ENCODE measurements at regions not wholly inside any gene's neighbourhood (a gene's known extent, or its start where the extent isn't known, plus 50 kb on each side); places are given as distances from the start of the nearest gene placed in this dataset.

GRCh38 chr16:77579351-77579891 is 142.9 kb upstream of the NUDT7 start:
- peak overlapping the region; percentile 28 to 68; a peak in 3 of 6 replicates for H3K27ac ChIP-seq
- ChIA-PET CTCF (interaction anchor here (0.8 to 9.1 kb wide), 5 partner anchors 8 to 343 kb away, joined by 3 to 475 read pairs (median 3); no protein-coding TSS in a partner anchor), POLR2A (no interaction called here)
- H3K4me3 ChIP-seq = no peak overlapping the region
- peaks cover 27% of the 10 kb centered on the region for H3K4me1 ChIP-seq
- H3K4me2 ChIP-seq = peak overlapping the region; percentile 61
- peak in 1 of 2 experiments; percentile 61 for DNase-seq (ENCODE audit: low read depth in 1 of 2, low spot score in 1 of 2)
- 25% methylated on average over 3 of the region's 3 CpGs for WGBS (ENCODE audit: missing lambda C conversion rate)
- peak; percentile 41 to 69; a peak in 5 of 6 replicates for ATAC-seq
- no peaks in the 10 kb centered on the region for H3K9me3 ChIP-seq
- TF ChIP-seq HES2 (IDR thresholded peaks at IDR 0.05) (peak; percentile 40; the same call in 1 of the 2 replicates), PBX3 (IDR thresholded peaks at IDR 0.05) (no peak), JUNB (IDR thresholded peaks at IDR 0.05) (peak; percentile 63; the same call in 1 of the 2 replicates), JUN (IDR thresholded peaks at IDR 0.05) (peak; percentile 20 to 52; a peak in 1 of 5 replicates), ZC3H11A (IDR thresholded peaks at IDR 0.05) (no peak), BCL3 (IDR thresholded peaks at IDR 0.05) (peak; percentile 66; the same call in 1 of the 3 replicates), GATA3 (IDR thresholded peaks at IDR 0.05; ENCODE audit: borderline replicate concordance) (peak; percentile 67), FOSL2 (IDR thresholded peaks at IDR 0.05) (0 out of 2 replicates have a peak, but pooled peaks have one; percentile 22), FOSL2 (CRISPR knock-in tag; IDR thresholded peaks at IDR 0.05) (peak; percentile 65), EP300 (IDR thresholded peaks at IDR 0.05) (peak; percentile 50 to 63; a peak in 2 of 5 replicates)
- no peak for FAIRE-seq

GRCh38 chr16:77581706-77582105 is 140.6 kb upstream of the NUDT7 start:
- ChIA-PET POLR2A (no interaction called here), CTCF (interaction anchor here (0.5 to 9.1 kb wide), 6 partner anchors 12 to 449 kb away, joined by 3 to 475 read pairs (median 38); no protein-coding TSS in a partner anchor)
- H3K4me1 ChIP-seq = peaks cover 36% of the 10 kb centered on the region
- no peak for ATAC-seq
- no peaks in the 10 kb centered on the region for H3K9me3 ChIP-seq
- no peak for DNase-seq (ENCODE audit: low read depth in 1 of 2, low spot score in 1 of 2)
- WGBS (ENCODE audit: missing lambda C conversion rate) = 84% methylated on average over 2 of the region's 2 CpGs
- no peak overlapping the region for H3K4me2 ChIP-seq
- no peak for FAIRE-seq
- H3K4me3 ChIP-seq = no peak overlapping the region
- H3K27ac ChIP-seq = no peak overlapping the region; a peak in 1 of 6 replicates
- TF ChIP-seq EHMT2 (IDR thresholded peaks at IDR 0.05; ENCODE audit: low read depth) = no peak
- no peak for TF ChIP-seq EP300 (IDR thresholded peaks at IDR 0.05)
- TF ChIP-seq REST (IDR thresholded peaks at IDR 0.05) = no peak
- no peak for TF ChIP-seq RCOR1 (IDR thresholded peaks at IDR 0.05; ENCODE audit: low read depth, low read length)

GRCh38 chr16:77584205-77584859 is 138.0 kb upstream of the NUDT7 start:
- H3K4me1 ChIP-seq = peaks cover 27% of the 10 kb centered on the region; the same call in 2 of the 3 replicates
- peak overlapping the region in 1 of 2 experiments; percentile 47; a peak in 1 of 6 replicates for H3K27ac ChIP-seq
- ChIA-PET POLR2A (no interaction called here), CTCF (interaction anchor here (0.6 to 9.1 kb wide), 72 partner anchors 9 to 482 kb away, joined by 3 to 475 read pairs (median 4); no protein-coding TSS in a partner anchor)
- FAIRE-seq (no peak), ATAC-seq (peak; percentile 69 to 82; a peak in 4 of 6 replicates), DNase-seq (ENCODE audit: low read depth in 1 of 2, low spot score in 1 of 2) (peak; percentile 43 to 66)
- WGBS (ENCODE audit: missing lambda C conversion rate) = 28% methylated on average over 7 of the region's 7 CpGs
- H3K4me2 ChIP-seq = 0 out of 3 replicates have a peak overlapping the region, but pooled peaks have one; percentile 3
- no peaks in the 10 kb centered on the region for H3K9me3 ChIP-seq
- H3K4me3 ChIP-seq = no peak overlapping the region
- no peak for TF ChIP-seq PHF8 (IDR thresholded peaks at IDR 0.05; ENCODE audit: borderline replicate concordance, low read depth)
- no peak for TF ChIP-seq JUN (IDR thresholded peaks at IDR 0.05)
- no peak for TF ChIP-seq TFCP2L1 (CRISPR knock-in tag; IDR thresholded peaks at IDR 0.05)
- TF ChIP-seq CBX2 (IDR thresholded peaks at IDR 0.05; ENCODE audit: borderline replicate concordance, low read depth) = no peak
- no peak for TF ChIP-seq GATA3 (IDR thresholded peaks at IDR 0.05; ENCODE audit: borderline replicate concordance)
- no peak for TF ChIP-seq HES2 (IDR thresholded peaks at IDR 0.05)
- TF ChIP-seq ZC3H11A (IDR thresholded peaks at IDR 0.05) = no peak
- TF ChIP-seq ZSCAN20 (CRISPR knock-in tag; IDR thresholded peaks at IDR 0.05) = no peak
- TF ChIP-seq RNF2 (IDR thresholded peaks at IDR 0.05; ENCODE audit: borderline replicate concordance, low read depth) = no peak
- no peak for TF ChIP-seq RFX5 (IDR thresholded peaks at IDR 0.05)
- no peak for TF ChIP-seq PBX3 (IDR thresholded peaks at IDR 0.05)
- no peak for TF ChIP-seq NFE2L2 (conservative IDR thresholded peaks at IDR 0.05; ENCODE audit: low read length)
- TF ChIP-seq ATOH8 (CRISPR knock-in tag; IDR thresholded peaks at IDR 0.05; ENCODE audit: low read depth) = no peak
- TF ChIP-seq HOXB13 (CRISPR knock-in tag; IDR thresholded peaks at IDR 0.05; ENCODE audit: low read depth) = no peak
